GM12878 (cell line): ENCODE measurements at regions not wholly inside any gene's neighbourhood (a gene's known extent, or its start where the extent isn't known, plus 50 kb on each side); places are given as distances from the start of the nearest gene placed in this dataset.

Experiments used
- ATAC-seq: fragments of 200-7000 bp; cut with Tn5 transposase; 3 replicates; pipeline ENCODE4 v1.9.1; 2020; ENCODE audit warnings: mild to moderate bottlenecking, moderate library complexity
- BruUV-seq: library from RNA; stranded (reverse); fragments of 400-500 nt; replicated peaks from 2 replicates; lab custom pipeline; 2021; lab: Mats Ljungman, UMichigan
- CTCF ChIA-PET: fragments of 300-600 bp; sonication (Branson Sonifier 250); formaldehyde crosslinking; extraction: SDS; loops from one replicate; lab custom pipeline; 2021; ENCODE audit warnings: inconsistent platforms; lab: Yijun Ruan, JAX
- POLR2A ChIA-PET: fragments of 350-600 bp; formaldehyde crosslinking; extraction: SDS; loops from one replicate; lab custom pipeline; 2021; ENCODE audit warnings: inconsistent platforms; lab: Charles Lee
- RAD21 ChIA-PET: fragments of 300-600 bp; sonication (Branson Sonifier 250); formaldehyde crosslinking; loops from one replicate; lab custom pipeline; 2023; ENCODE audit warnings: antibody characterized with exemption; ENCODE audit not compliant: unreplicated experiment; lab: Charles Lee
- SMC1A ChIA-PET: fragments of 300-600 bp; sonication (Branson Sonifier 250); formaldehyde crosslinking; loops from one replicate; lab custom pipeline; 2023; ENCODE audit not compliant: unreplicated experiment, uncharacterized antibody; lab: Charles Lee
- DNase-seq: peaks from one replicate; pipeline ENCODE4 v3.0.0-alpha.2; 2011; ENCODE audit warnings: low read depth, low spot score
- FAIRE-seq: peaks from 3 replicates; lab custom pipeline; 2011; peaks lifted over from hg19 to GRCh38; lab: Jason Lieb, UNC
- H2AFZ ChIP-seq: 2 replicates; pipeline ENCODE4 v1.6.0; 2011; ENCODE audit warnings: low read depth, low read length, control low read depth; ENCODE audit not compliant: control insufficient read depth
- H3K27ac ChIP-seq: 2 replicates; pipeline ENCODE4 v1.5.1; 2011; ENCODE audit warnings: control low read depth; ENCODE audit not compliant: control insufficient read depth, insufficient read depth
- H3K27me3 ChIP-seq, 2 experiments: replicated peaks in 1 of 2; 2 replicates each; pipeline versions ENCODE4 v1.6.0 to v1.6.1; 2011; ENCODE audit warnings: low read length in 1 of 2; ENCODE audit not compliant: control insufficient read depth in 2 of 2, insufficient read depth in 2 of 2
- H3K36me3 ChIP-seq, 2 experiments: 2 replicates each; pipeline ENCODE4 v1.5.1; 2011; ENCODE audit warnings: low read length in 1 of 2; ENCODE audit not compliant: control insufficient read depth in 2 of 2, insufficient read depth in 2 of 2
- H3K4me1 ChIP-seq: 2 replicates; pipeline ENCODE4 v1.6.1; 2011; ENCODE audit warnings: mild to moderate bottlenecking, low read length, moderate library complexity, mixed read lengths; ENCODE audit not compliant: control insufficient read depth, insufficient read depth
- H3K4me2 ChIP-seq: 2 replicates; pipeline ENCODE4 v1.6.0; 2011; ENCODE audit warnings: control low read depth; ENCODE audit not compliant: control insufficient read depth, insufficient read depth
- H3K4me3 ChIP-seq: fragments of 200-600 bp; sonication (generic); 2 replicates; pipeline ENCODE4 v1.5.1; 2016
- H3K79me2 ChIP-seq: 2 replicates; pipeline ENCODE4 v1.6.0; 2011; ENCODE audit warnings: low read length; ENCODE audit not compliant: control insufficient read depth, insufficient read depth
- H3K9ac ChIP-seq: 2 replicates; pipeline ENCODE4 v1.8.0; 2011; ENCODE audit warnings: low read length, control low read depth, mixed read lengths; ENCODE audit not compliant: control insufficient read depth, insufficient read depth
- H3K9me3 ChIP-seq: replicated peaks from 3 replicates; pipeline ENCODE4 v1.5.1; 2011; ENCODE audit warnings: mild to moderate bottlenecking, low read length; ENCODE audit not compliant: control insufficient read depth, insufficient read depth
- H4K20me1 ChIP-seq: 2 replicates; pipeline ENCODE4 v1.6.0; 2011; ENCODE audit not compliant: control insufficient read depth, insufficient read depth
- BHLHE40 ChIP-seq, 2 experiments: fragments of 450-650 bp in 1 of 2; IDR thresholded peaks; 2 replicates each; pipeline ENCODE4 v1.6.1; 2011 to 2017; ENCODE audit warnings: low read depth in 2 of 2, borderline replicate concordance in 1 of 2, improper control_type of control experiment in 1 of 2, low read length in 1 of 2, mild to moderate bottlenecking in 1 of 2
- ELK1 ChIP-seq: IDR thresholded peaks from 2 replicates; pipeline ENCODE4 v1.6.1; 2012; ENCODE audit warnings: low read depth, low read length, improper control_type of control experiment
- ETV6 ChIP-seq, 2 experiments: fragments of 450-650 bp in 1 of 2; IDR thresholded peaks in 1 of 2; conservative IDR thresholded peaks in 1 of 2; 2 replicates each; pipeline ENCODE4 v1.6.1; 2014; ENCODE audit warnings: antibody characterized with exemption in 1 of 2, borderline replicate concordance in 1 of 2, low read depth in 1 of 2, mild to moderate bottlenecking in 1 of 2, moderate library complexity in 1 of 2
- FOXM1 ChIP-seq: IDR thresholded peaks from 2 replicates; pipeline ENCODE4 v1.6.1; 2012; ENCODE audit warnings: low read depth, mild to moderate bottlenecking, inconsistent platforms, low read length, moderate library complexity
- GABPA ChIP-seq: IDR thresholded peaks from 2 replicates; pipeline ENCODE4 v1.6.1; 2014; ENCODE audit warnings: antibody characterized with exemption, low read depth, mild to moderate bottlenecking, inconsistent platforms
- HDGF ChIP-seq: fragments of 450-650 bp; IDR thresholded peaks from 2 replicates; pipeline ENCODE4 v1.6.1; 2016; ENCODE audit warnings: antibody characterized with exemption
- HSF1 ChIP-seq: fragments of 150-350 bp; IDR thresholded peaks from 2 replicates; pipeline ENCODE4 v1.6.1; 2014; ENCODE audit warnings: mild to moderate bottlenecking, low read depth, low read length
- JUND ChIP-seq: IDR thresholded peaks from 2 replicates; pipeline ENCODE4 v1.6.1; 2012; ENCODE audit warnings: low read depth, mild to moderate bottlenecking, low read length, improper control_type of control experiment, moderate library complexity
- KLF5 ChIP-seq: fragments of 450-650 bp; IDR thresholded peaks from 2 replicates; pipeline ENCODE4 v1.6.1; 2014; ENCODE audit warnings: mild to moderate bottlenecking; ENCODE audit not compliant: partially characterized antibody
- MAX ChIP-seq: IDR thresholded peaks from 2 replicates; pipeline ENCODE4 v1.6.1; 2012; ENCODE audit warnings: low read depth, low read length, improper control_type of control experiment
- PBX3 ChIP-seq: IDR thresholded peaks from 2 replicates; pipeline ENCODE4 v1.6.1; 2011; ENCODE audit warnings: mild to moderate bottlenecking, low read depth, low read length, moderate library complexity; ENCODE audit not compliant: insufficient replicate concordance
- POLR2A ChIP-seq: IDR thresholded peaks from 2 replicates; pipeline ENCODE4 v1.6.1; 2011; ENCODE audit warnings: low read depth, mild to moderate bottlenecking, low read length
- POLR2AphosphoS5 ChIP-seq: IDR thresholded peaks from 2 replicates; pipeline ENCODE4 v1.6.1; 2011; ENCODE audit warnings: mild to moderate bottlenecking, low read length, inconsistent platforms
- TBL1XR1 ChIP-seq: IDR thresholded peaks from 2 replicates; pipeline ENCODE4 v1.6.1; 2012; ENCODE audit warnings: low read depth, low read length, improper control_type of control experiment
- YBX1 ChIP-seq: fragments of 450-650 bp; IDR thresholded peaks from 2 replicates; pipeline ENCODE4 v1.6.1; 2016; ENCODE audit warnings: antibody characterized with exemption
- ZBTB40 ChIP-seq: fragments of 450-650 bp; IDR thresholded peaks from 2 replicates; pipeline ENCODE4 v1.6.1; 2016; ENCODE audit warnings: mild to moderate bottlenecking, moderate library complexity, borderline replicate concordance
- ZNF622 ChIP-seq: fragments of 450-650 bp; IDR thresholded peaks from 2 replicates; pipeline ENCODE4 v1.6.1; 2017; ENCODE audit warnings: mild to moderate bottlenecking, inconsistent platforms
- in situ Hi-C: fragments of 300-500 bp; cut with MboI; formaldehyde crosslinking; loops from 9 replicates; pipeline ENCODE4 v1.14.3; 2018; ENCODE audit warnings: mixed read lengths
- intact Hi-C: fragments of 100-400 bp; cut with micrococcal nuclease; formaldehyde crosslinking; loops from one replicate; pipeline ENCODE4 v1.14.2; 2022; ENCODE audit not compliant: unreplicated experiment

GRCh38 chr13:55572408-55572807, 1568.3 kb upstream of the PRR20A start:
- no peaks in the 10 kb centered on the region for H3K27me3 ChIP-seq
- no peak overlapping the region for H3K4me2 ChIP-seq
- no peaks in the 10 kb centered on the region for H3K36me3 ChIP-seq
- ATAC-seq = no peak
- SMC1A ChIA-PET = no interaction called here
- H3K4me3 ChIP-seq = no peak overlapping the region
- H4K20me1 ChIP-seq = no peaks in the 10 kb centered on the region
- no peak overlapping the region for H3K9ac ChIP-seq
- no peak overlapping the region for H3K27ac ChIP-seq
- TF ChIP-seq TBL1XR1 (no peak), POLR2AphosphoS5 (no peak), MAX (no peak), ZBTB40 (no peak), KLF5 (no peak), HDGF (no peak), PBX3 (no peak), POLR2A (no peak), YBX1 (no peak), GABPA (no peak), FOXM1 (no peak), HSF1 (no peak), ETV6 (conservative IDR thresholded peaks at IDR 0.05 in 1 of 2, IDR thresholded peaks at IDR 0.05 in 1 of 2; ENCODE audit: borderline replicate concordance in 1 of 2, low read depth in 1 of 2) (no peak), BHLHE40 (IDR thresholded peaks at IDR 0.05; ENCODE audit: borderline replicate concordance in 1 of 2, low read depth in 2 of 2, low read length in 1 of 2) (no peak), JUND (no peak), ELK1 (no peak), ZNF622 (no peak)
- RAD21 ChIA-PET = no interaction called here
- in situ Hi-C loops (no loop called here), intact Hi-C loops (no loop called here)
- no peaks in the 10 kb centered on the region for H3K4me1 ChIP-seq
- CTCF ChIA-PET = no interaction called here
- FAIRE-seq = no peak
- POLR2A ChIA-PET = no interaction called here
- no TSS peak for BruUV-seq
- DNase-seq = no peak
- no peaks in the 10 kb centered on the region for H3K79me2 ChIP-seq
- H2AFZ ChIP-seq = no peak overlapping the region
- H3K9me3 ChIP-seq = no peaks in the 10 kb centered on the region
